OCI-LY7 (cell line): ENCODE measurements at regions not wholly inside any gene's neighbourhood (a gene's known extent, or its start where the extent isn't known, plus 50 kb on each side); places are given as distances from the start of the nearest gene placed in this dataset.

ENCODE experiments used
- BruUV-seq: library from RNA; stranded (reverse); fragments of 400-500 nt; replicated peaks from 2 replicates; lab custom pipeline; 2021; lab: Mats Ljungman, UMichigan
- CTCF ChIA-PET: fragments of 300-600 bp; sonication (Branson Sonifier 250); formaldehyde crosslinking; loops from one replicate; lab custom pipeline; 2022; ENCODE audit warnings: antibody characterized with exemption; ENCODE audit not compliant: unreplicated experiment; lab: Charles Lee
- POLR2A ChIA-PET: fragments of 300-600 bp; sonication (Branson Sonifier 250); formaldehyde crosslinking; loops from one replicate; lab custom pipeline; 2022; ENCODE audit warnings: antibody characterized with exemption; lab: Charles Lee
- DNase-seq: peaks from one replicate; pipeline ENCODE4 v3.0.0-alpha.2; 2015; ENCODE audit warnings: low spot score
- H2AFZ ChIP-seq: fragments of 200-600 bp; sonication (generic), shearing (Covaris generic); 2 replicates; pipeline ENCODE4 v1.6.1; 2014; ENCODE audit warnings: mild to moderate bottlenecking, antibody characterized with exemption, low read length, moderate library complexity
- H3K27ac ChIP-seq: fragments of 200-600 bp; sonication (generic); 2 replicates; pipeline ENCODE4 v1.5.1; 2014; ENCODE audit warnings: mixed run types, low read depth, mild to moderate bottlenecking, moderate library complexity, low read length, inconsistent platforms; ENCODE audit not compliant: poor library complexity, severe bottlenecking
- H3K36me3 ChIP-seq: fragments of 200-600 bp; sonication (generic); 2 replicates; pipeline ENCODE4 v1.6.1; 2014; ENCODE audit warnings: mild to moderate bottlenecking, antibody characterized with exemption, low read length, moderate library complexity, mixed read lengths; ENCODE audit not compliant: insufficient read depth
- H3K4me1 ChIP-seq: fragments of 200-600 bp; sonication (generic); 2 replicates; pipeline ENCODE4 v1.5.1; 2014; ENCODE audit warnings: mild to moderate bottlenecking, low read length; ENCODE audit not compliant: insufficient read depth, poor library complexity, severe bottlenecking
- H3K4me2 ChIP-seq: fragments of 200-600 bp; sonication (generic); 2 replicates; pipeline ENCODE4 v1.6.1; 2014; ENCODE audit warnings: mild to moderate bottlenecking, low read length
- H3K4me3 ChIP-seq: fragments of 200-600 bp; sonication (generic); 2 replicates; pipeline ENCODE4 v1.5.1; 2014; ENCODE audit warnings: mild to moderate bottlenecking, low read depth, low read length; ENCODE audit not compliant: poor library complexity, severe bottlenecking
- H3K79me2 ChIP-seq: fragments of 200-600 bp; sonication (generic); 2 replicates; pipeline ENCODE4 v1.6.1; 2016; ENCODE audit warnings: low read depth, mild to moderate bottlenecking, low read length, moderate library complexity, mixed read lengths; ENCODE audit not compliant: insufficient read depth
- H3K9me2 ChIP-seq: fragments of 200-600 bp; sonication (generic); 2 replicates; pipeline ENCODE4 v1.6.1; 2016; ENCODE audit warnings: mild to moderate bottlenecking, low read length, mixed read lengths; ENCODE audit not compliant: insufficient read depth
- H3K9me3 ChIP-seq: fragments of 200-600 bp; sonication (generic); 2 replicates; pipeline ENCODE4 v1.6.1; 2014; ENCODE audit warnings: mild to moderate bottlenecking, mixed run types, low read length, mixed read lengths
- H4K20me1 ChIP-seq: fragments of 200-600 bp; sonication (generic); 2 replicates; pipeline ENCODE4 v1.6.1; 2014; ENCODE audit warnings: mild to moderate bottlenecking, antibody characterized with exemption, low read length, moderate library complexity, mixed read lengths; ENCODE audit not compliant: insufficient read depth
- EZH2phosphoT487 ChIP-seq: fragments of 200-600 bp; sonication (generic); IDR thresholded peaks from 2 replicates; pipeline ENCODE4 v1.6.1; 2018; ENCODE audit warnings: low read depth, borderline replicate concordance, mild to moderate bottlenecking, mixed run types, antibody characterized with exemption, low read length, moderate library complexity, mixed read lengths
- intact Hi-C: fragments of 100-400 bp; cut with micrococcal nuclease; formaldehyde crosslinking; loops from one replicate; pipeline ENCODE4 v1.10.0; 2022; ENCODE audit not compliant: unreplicated experiment
- TF ChIP-seq, protein P1 (sequence below): fragments of 200-600 bp; sonication (generic); conservative IDR thresholded peaks from 2 replicates; pipeline ENCODE4 v1.5.1; 2014; ENCODE audit warnings: mild to moderate bottlenecking, antibody characterized with exemption, low read length, moderate library complexity, mixed read lengths

DNA sequence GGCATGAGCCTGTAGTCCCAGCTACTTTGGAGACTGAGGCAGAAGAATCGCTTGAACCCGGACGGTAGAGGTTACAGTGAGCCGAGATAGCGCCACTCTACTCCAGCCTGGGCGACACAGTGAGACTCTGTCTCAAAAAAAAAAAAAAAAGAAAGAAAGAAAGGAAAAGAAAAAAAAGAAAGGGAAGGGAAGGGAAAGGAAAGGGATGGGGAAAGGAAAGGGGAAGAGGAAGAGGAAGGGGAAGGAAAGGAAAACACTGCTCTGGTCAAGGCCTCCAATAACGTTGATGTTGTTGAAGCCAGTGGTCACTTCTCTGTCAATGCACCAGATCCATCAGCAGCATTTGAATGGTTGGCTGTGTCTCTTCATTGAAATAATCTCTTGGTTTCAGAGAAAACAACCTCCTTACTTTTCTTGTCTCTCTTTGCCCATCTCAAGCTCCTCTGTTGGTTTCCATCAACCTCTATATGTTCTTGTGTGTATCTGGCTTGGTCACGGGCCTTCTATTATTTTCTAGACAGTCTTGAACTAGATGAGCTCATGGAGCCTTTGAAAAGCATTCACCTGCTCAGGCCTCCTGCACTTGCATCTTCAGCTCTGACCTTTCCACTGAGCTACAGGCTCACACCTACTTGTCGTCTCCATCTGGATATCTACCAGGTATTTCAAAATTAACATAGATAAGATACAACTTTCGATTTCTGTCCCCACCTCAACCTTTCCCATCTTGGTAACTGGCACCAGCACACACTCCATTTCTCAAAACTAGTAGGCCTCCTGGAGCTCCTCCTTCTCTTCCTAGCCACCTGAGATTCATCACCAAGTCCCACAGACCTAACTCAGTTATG, 69.4 kb upstream of the LAPTM4A start:
- H3K36me3 ChIP-seq: no peaks in the 10 kb centered on the region
- ChIA-PET CTCF (no interaction called here), POLR2A (interaction anchor here (0.7 kb wide), 1 partner anchor 32 kb away, joined by 3 read pairs; no protein-coding TSS in a partner anchor)
- no peaks in the 10 kb centered on the region for H3K9me2 ChIP-seq
- no peak overlapping the region for H3K4me2 ChIP-seq
- no peak overlapping the region for H3K4me3 ChIP-seq
- H3K4me1 ChIP-seq: no peaks in the 10 kb centered on the region
- H3K79me2 ChIP-seq: no peaks in the 10 kb centered on the region
- DNase-seq: no peak
- H3K27ac ChIP-seq: no peak overlapping the region
- no peaks in the 10 kb centered on the region for H3K9me3 ChIP-seq
- intact Hi-C loops: no loop called here
- H4K20me1 ChIP-seq: no peaks in the 10 kb centered on the region
- no peak overlapping the region for H2AFZ ChIP-seq
- no TSS peak for BruUV-seq
- TF ChIP-seq, protein P1, sequence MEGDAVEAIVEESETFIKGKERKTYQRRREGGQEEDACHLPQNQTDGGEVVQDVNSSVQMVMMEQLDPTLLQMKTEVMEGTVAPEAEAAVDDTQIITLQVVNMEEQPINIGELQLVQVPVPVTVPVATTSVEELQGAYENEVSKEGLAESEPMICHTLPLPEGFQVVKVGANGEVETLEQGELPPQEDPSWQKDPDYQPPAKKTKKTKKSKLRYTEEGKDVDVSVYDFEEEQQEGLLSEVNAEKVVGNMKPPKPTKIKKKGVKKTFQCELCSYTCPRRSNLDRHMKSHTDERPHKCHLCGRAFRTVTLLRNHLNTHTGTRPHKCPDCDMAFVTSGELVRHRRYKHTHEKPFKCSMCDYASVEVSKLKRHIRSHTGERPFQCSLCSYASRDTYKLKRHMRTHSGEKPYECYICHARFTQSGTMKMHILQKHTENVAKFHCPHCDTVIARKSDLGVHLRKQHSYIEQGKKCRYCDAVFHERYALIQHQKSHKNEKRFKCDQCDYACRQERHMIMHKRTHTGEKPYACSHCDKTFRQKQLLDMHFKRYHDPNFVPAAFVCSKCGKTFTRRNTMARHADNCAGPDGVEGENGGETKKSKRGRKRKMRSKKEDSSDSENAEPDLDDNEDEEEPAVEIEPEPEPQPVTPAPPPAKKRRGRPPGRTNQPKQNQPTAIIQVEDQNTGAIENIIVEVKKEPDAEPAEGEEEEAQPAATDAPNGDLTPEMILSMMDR: no peak
- TF ChIP-seq EZH2phosphoT487: no peak

DNA sequence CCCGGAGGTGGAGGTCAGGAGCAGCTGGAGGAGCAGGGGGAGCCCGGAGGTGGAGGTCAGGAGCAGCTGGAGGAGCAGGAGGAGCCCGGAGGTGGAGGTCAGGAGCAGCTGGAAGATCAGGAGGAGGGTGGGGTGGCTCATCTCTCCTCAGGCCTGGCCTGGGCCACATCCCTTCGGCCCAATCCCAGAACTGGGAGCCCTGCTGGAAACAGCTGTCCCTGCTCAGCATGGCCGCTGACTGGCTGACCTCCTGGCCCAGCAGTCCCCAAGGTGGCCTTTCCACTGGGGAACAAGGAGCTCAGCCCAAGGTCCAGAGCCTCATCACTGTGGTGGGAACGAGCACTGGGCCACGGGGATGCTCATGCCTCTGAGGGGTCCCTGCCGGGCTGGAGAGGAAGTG, 66.6 kb upstream of the LAPTM4A start:
- no peak overlapping the region for H3K27ac ChIP-seq
- no peaks in the 10 kb centered on the region for H3K36me3 ChIP-seq
- TF ChIP-seq, protein P1: no peak
- no peak for TF ChIP-seq EZH2phosphoT487
- H3K4me3 ChIP-seq: no peak overlapping the region
- H3K9me2 ChIP-seq: no peaks in the 10 kb centered on the region
- no peak overlapping the region for H2AFZ ChIP-seq
- H4K20me1 ChIP-seq: no peaks in the 10 kb centered on the region
- POLR2A ChIA-PET: no interaction called here
- no peaks in the 10 kb centered on the region for H3K79me2 ChIP-seq
- no TSS peak for BruUV-seq
- H3K4me2 ChIP-seq: no peak overlapping the region
- intact Hi-C loops: no loop called here
- H3K4me1 ChIP-seq: no peaks in the 10 kb centered on the region
- CTCF ChIA-PET: no interaction called here
- DNase-seq: no peak
- no peaks in the 10 kb centered on the region for H3K9me3 ChIP-seq

DNA sequence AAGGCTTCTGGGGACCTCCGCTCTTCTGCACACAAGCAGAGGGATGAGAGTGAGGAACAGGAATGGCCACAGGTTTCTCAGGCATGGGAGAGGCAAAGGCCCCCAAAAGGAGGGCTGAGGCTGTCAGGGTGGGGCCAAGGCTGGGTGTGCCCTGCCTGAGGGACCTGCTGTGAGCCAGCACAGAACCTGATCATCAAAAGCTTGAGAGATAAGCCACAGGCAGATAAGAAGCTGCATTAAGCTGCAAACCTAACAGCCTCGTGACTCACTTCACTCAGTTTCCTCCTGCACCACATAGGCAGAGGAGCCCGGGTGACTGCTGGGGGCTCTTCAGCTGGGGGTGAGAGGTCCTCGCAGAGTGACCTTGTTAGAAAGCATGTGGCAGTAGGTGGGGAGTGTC, 64.5 kb upstream of the LAPTM4A start:
- Histone ChIP-seq H3K4me2 (no peak overlapping the region), H3K9me2 (no peaks in the 10 kb centered on the region), H3K36me3 (no peaks in the 10 kb centered on the region), H3K4me1 (no peaks in the 10 kb centered on the region), H3K79me2 (no peaks in the 10 kb centered on the region), H4K20me1 (no peaks in the 10 kb centered on the region), H3K4me3 (no peak overlapping the region), H3K9me3 (no peaks in the 10 kb centered on the region), H2AFZ (no peak overlapping the region), H3K27ac (no peak overlapping the region)
- no peak for DNase-seq
- CTCF ChIA-PET: interaction anchor here (0.6 kb wide), 1 partner anchor 12 kb away, joined by 4 read pairs; no protein-coding TSS in a partner anchor
- POLR2A ChIA-PET: interaction anchor here (1.2 kb wide), 1 partner anchor 37 kb away, joined by 3 read pairs; no protein-coding TSS in a partner anchor
- intact Hi-C loops: no loop called here
- BruUV-seq: no TSS peak
- TF ChIP-seq, protein P1: no peak
- TF ChIP-seq EZH2phosphoT487: no peak
